ENCODE measurements at regions not wholly inside any gene's neighbourhood (a gene's known extent, or its start where the extent isn't known, plus 50 kb on each side); places are given as distances from the start of the nearest gene placed in this dataset.

- FAIRE-seq: no peak
- no peak for TF ChIP-seq CTCF (IDR thresholded peaks at IDR 0.05; ENCODE audit: insufficient read depth, low read depth, low read length)
- TF ChIP-seq EZH2 (IDR thresholded peaks at IDR 0.05; ENCODE audit: insufficient read depth, low read length): no peak
- no peak for DNase-seq (ENCODE audit: low read depth)
- Mint-ChIP-seq H3K27me3 (ENCODE audit: low read depth, unreplicated experiment) (no peaks in the 10 kb centered on the region), H3K4me1 (ENCODE audit: low read depth, unreplicated experiment) (peaks cover 10% of the 10 kb centered on the region), H3K27ac (ENCODE audit: unreplicated experiment) (no peak overlapping the region), H3K4me3 (ENCODE audit: unreplicated experiment) (no peak overlapping the region), H3K9me3 (ENCODE audit: unreplicated experiment) (peaks cover 6% of the 10 kb centered on the region), H3K36me3 (ENCODE audit: low read depth, unreplicated experiment) (no peaks in the 10 kb centered on the region)
- Histone ChIP-seq H3K4me3 (ENCODE audit: insufficient read depth, low read depth, low read length) (no peak overlapping the region), H3K4me1 (ENCODE audit: insufficient read depth, low read length) (peaks cover 3% of the 10 kb centered on the region), H3K9me3 (ENCODE audit: insufficient read depth, low read depth, low read length) (no peaks in the 10 kb centered on the region), H3K79me2 (ENCODE audit: insufficient read depth, low read length) (no peaks in the 10 kb centered on the region), H4K20me1 (ENCODE audit: insufficient read depth, low read length) (no peaks in the 10 kb centered on the region), H3K36me3 (ENCODE audit: insufficient read depth, low read length) (no peaks in the 10 kb centered on the region), H3K4me2 (ENCODE audit: low read length) (no peak overlapping the region), H3K27ac (ENCODE audit: low read depth, low read length) (no peak overlapping the region), H2AFZ (ENCODE audit: low read depth, low read length) (no peak overlapping the region), H3K27me3 (ENCODE audit: insufficient read depth, low read length) (no peaks in the 10 kb centered on the region), H3K9ac (ENCODE audit: low read length) (no peak overlapping the region)
Measured at GRCh38 chr20:10788055-10788454, 114.3 kb upstream of the JAG1 start.

- no peaks in the 10 kb centered on the region for H3K27me3 Mint-ChIP-seq (ENCODE audit: low read depth, unreplicated experiment)
- no peaks in the 10 kb centered on the region for H3K9me3 ChIP-seq (ENCODE audit: insufficient read depth, low read depth, low read length)
- DNase-seq (ENCODE audit: low read depth) (no peak), FAIRE-seq (no peak)
- H3K27me3 ChIP-seq (ENCODE audit: insufficient read depth, low read length): no peaks in the 10 kb centered on the region
- no peak overlapping the region for H3K27ac Mint-ChIP-seq (ENCODE audit: unreplicated experiment)
- peaks cover 6% of the 10 kb centered on the region for H3K9me3 Mint-ChIP-seq (ENCODE audit: unreplicated experiment)
- no peaks in the 10 kb centered on the region for H4K20me1 ChIP-seq (ENCODE audit: insufficient read depth, low read length)
- no peak overlapping the region for H3K4me3 Mint-ChIP-seq (ENCODE audit: unreplicated experiment)
- peaks cover 3% of the 10 kb centered on the region for H3K4me1 ChIP-seq (ENCODE audit: insufficient read depth, low read length)
- H2AFZ ChIP-seq (ENCODE audit: low read depth, low read length): no peak overlapping the region
- no peaks in the 10 kb centered on the region for H3K79me2 ChIP-seq (ENCODE audit: insufficient read depth, low read length)
- no peak overlapping the region for H3K4me2 ChIP-seq (ENCODE audit: low read length)
- no peak overlapping the region for H3K27ac ChIP-seq (ENCODE audit: low read depth, low read length)
- H3K36me3 Mint-ChIP-seq (ENCODE audit: low read depth, unreplicated experiment): no peaks in the 10 kb centered on the region
- H3K4me1 Mint-ChIP-seq (ENCODE audit: low read depth, unreplicated experiment): peaks cover 8% of the 10 kb centered on the region
- no peak overlapping the region for H3K4me3 ChIP-seq (ENCODE audit: insufficient read depth, low read depth, low read length)
- TF ChIP-seq CTCF (IDR thresholded peaks at IDR 0.05; ENCODE audit: insufficient read depth, low read depth, low read length): no peak
- TF ChIP-seq EZH2 (IDR thresholded peaks at IDR 0.05; ENCODE audit: insufficient read depth, low read length): no peak
- no peak overlapping the region for H3K9ac ChIP-seq (ENCODE audit: low read length)
- no peaks in the 10 kb centered on the region for H3K36me3 ChIP-seq (ENCODE audit: insufficient read depth, low read length)
Measured at GRCh38 chr20:10788877-10789276, 115.1 kb upstream of the JAG1 start.

- Mint-ChIP-seq H3K27ac (ENCODE audit: unreplicated experiment) (no peak overlapping the region), H3K4me3 (ENCODE audit: unreplicated experiment) (no peak overlapping the region), H3K27me3 (ENCODE audit: low read depth, unreplicated experiment) (no peaks in the 10 kb centered on the region), H3K36me3 (ENCODE audit: low read depth, unreplicated experiment) (no peaks in the 10 kb centered on the region), H3K9me3 (ENCODE audit: unreplicated experiment) (peaks cover 6% of the 10 kb centered on the region), H3K4me1 (ENCODE audit: low read depth, unreplicated experiment) (peaks cover 5% of the 10 kb centered on the region)
- H3K4me1 ChIP-seq (ENCODE audit: insufficient read depth, low read length): peaks cover 2% of the 10 kb centered on the region
- H3K36me3 ChIP-seq (ENCODE audit: insufficient read depth, low read length): no peaks in the 10 kb centered on the region
- no peaks in the 10 kb centered on the region for H3K79me2 ChIP-seq (ENCODE audit: insufficient read depth, low read length)
- no peaks in the 10 kb centered on the region for H3K9me3 ChIP-seq (ENCODE audit: insufficient read depth, low read depth, low read length)
- H3K4me3 ChIP-seq (ENCODE audit: insufficient read depth, low read depth, low read length): no peak overlapping the region
- no peak for FAIRE-seq
- H3K27ac ChIP-seq (ENCODE audit: low read depth, low read length): no peak overlapping the region
- H3K4me2 ChIP-seq (ENCODE audit: low read length): no peak overlapping the region
- TF ChIP-seq CTCF (IDR thresholded peaks at IDR 0.05; ENCODE audit: insufficient read depth, low read depth, low read length): no peak
- no peak for TF ChIP-seq EZH2 (IDR thresholded peaks at IDR 0.05; ENCODE audit: insufficient read depth, low read length)
- no peak for DNase-seq (ENCODE audit: low read depth)
- no peak overlapping the region for H3K9ac ChIP-seq (ENCODE audit: low read length)
- no peak overlapping the region for H2AFZ ChIP-seq (ENCODE audit: low read depth, low read length)
- H4K20me1 ChIP-seq (ENCODE audit: insufficient read depth, low read length): no peaks in the 10 kb centered on the region
- no peaks in the 10 kb centered on the region for H3K27me3 ChIP-seq (ENCODE audit: insufficient read depth, low read length)
Measured at GRCh38 chr20:10789386-10789785, 115.6 kb upstream of the JAG1 start.
